ENCODE measurements at regions not wholly inside any gene's neighbourhood (a gene's known extent, or its start where the extent isn't known, plus 50 kb on each side); places are given as distances from the start of the nearest gene placed in this dataset.
"Not testable (repeated sequence)": the region's sequence is repeated elsewhere in the genome, so short reads cannot be mapped to it uniquely, and the experiment has no call there.

DNA sequence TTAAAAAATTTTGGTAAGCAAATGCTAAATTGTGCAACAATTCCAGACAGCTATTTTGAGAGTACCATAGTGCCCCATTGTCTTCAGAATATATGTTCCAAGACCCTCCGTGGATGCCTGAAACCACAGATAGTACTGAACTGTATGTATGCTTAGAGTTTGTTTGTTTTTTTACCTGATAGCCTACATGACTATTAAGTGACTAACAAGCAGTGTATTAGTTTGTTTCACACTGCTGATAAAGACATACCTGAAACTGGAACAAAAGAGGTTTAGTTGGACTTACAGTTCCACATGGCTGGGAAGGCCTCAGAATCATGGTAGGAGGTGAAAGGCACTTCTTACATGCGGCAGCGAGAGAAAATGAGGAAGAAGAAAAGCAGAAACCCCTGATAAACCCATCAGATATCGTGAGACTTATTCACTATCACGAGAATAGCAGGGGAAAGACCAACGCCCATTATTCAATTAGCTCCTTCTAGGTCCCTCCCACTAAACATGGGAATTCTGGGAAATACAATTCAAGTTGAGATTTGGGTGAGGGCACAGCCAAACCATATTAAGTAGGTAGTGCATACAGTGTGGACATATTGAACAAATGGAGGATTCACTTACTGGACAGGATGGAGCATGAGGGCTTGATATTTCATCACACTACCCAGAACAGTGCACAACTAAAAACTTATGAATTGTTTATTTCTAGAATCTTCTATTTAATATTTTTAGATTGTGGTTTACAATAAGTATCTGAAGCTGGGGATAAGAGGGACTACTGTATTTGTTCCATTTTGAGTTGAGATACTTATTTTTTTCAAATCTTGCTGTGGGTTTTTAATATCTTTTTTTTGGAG is 78.5 kb downstream of the LHX9 start:
- H3K27ac ChIP-seq, result no peak overlapping the region
- ChIA-PET CTCF (interaction anchor here (1.0 kb wide), 1 partner anchor 28 kb away, joined by 3 read pairs; no protein-coding TSS in a partner anchor), POLR2A (ENCODE audit: low non-redundant PET) (no interaction called here)
- TF ChIP-seq CTCF (conservative IDR thresholded peaks at IDR 0.05; ENCODE audit: low read depth), result no peak
- no peak for DNase-seq (ENCODE audit: low spot score)

DNA sequence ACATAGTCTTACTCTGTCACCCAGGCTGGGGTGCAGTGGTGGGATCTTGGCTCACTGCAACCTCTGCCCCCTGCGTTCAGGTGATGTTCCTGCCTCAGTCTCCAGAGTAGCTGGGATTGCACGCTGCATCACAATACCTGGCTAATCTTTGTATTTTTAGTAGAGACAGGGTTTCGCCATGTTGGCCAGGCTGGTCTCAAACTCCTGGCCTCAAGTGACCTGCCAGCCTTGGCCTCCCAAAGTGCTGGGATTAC is 79.0 kb downstream of the LHX9 start:
- CTCF ChIA-PET, result interaction anchor here (1.0 kb wide), 1 partner anchor 28 kb away, joined by 3 read pairs; no protein-coding TSS in a partner anchor
- POLR2A ChIA-PET (ENCODE audit: low non-redundant PET); H3K27ac ChIP-seq; DNase-seq (ENCODE audit: low spot score): not testable (repeated sequence)

DNA sequence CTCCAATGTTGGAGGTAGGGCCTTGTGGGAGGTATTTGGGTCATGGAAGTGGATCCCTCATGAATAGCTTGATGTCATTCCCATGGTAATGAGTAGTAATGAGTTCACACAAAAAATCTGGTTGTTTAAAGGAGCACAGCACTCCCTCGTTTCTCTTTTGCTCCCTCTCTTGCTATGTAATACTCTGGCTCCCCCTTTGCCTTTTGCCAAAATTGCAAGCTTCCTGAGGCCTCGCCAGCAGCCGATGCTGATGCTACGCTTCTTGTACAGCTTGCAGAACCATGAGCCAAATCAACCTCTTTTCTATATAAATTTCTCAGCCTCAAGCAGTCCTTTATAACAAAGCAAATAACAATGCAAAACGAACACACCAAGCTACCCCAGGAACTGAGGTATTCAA is 80.9 kb downstream of the LHX9 start:
- no peak overlapping the region for H3K27ac ChIP-seq
- TF ChIP-seq CTCF (conservative IDR thresholded peaks at IDR 0.05; ENCODE audit: low read depth), result no peak
- POLR2A ChIA-PET (ENCODE audit: low non-redundant PET), result no interaction called here
- no peak for DNase-seq (ENCODE audit: low spot score)
- CTCF ChIA-PET, result interaction anchor here (1.7 kb wide), 1 partner anchor 17 kb away, joined by 7 read pairs; no protein-coding TSS in a partner anchor

DNA sequence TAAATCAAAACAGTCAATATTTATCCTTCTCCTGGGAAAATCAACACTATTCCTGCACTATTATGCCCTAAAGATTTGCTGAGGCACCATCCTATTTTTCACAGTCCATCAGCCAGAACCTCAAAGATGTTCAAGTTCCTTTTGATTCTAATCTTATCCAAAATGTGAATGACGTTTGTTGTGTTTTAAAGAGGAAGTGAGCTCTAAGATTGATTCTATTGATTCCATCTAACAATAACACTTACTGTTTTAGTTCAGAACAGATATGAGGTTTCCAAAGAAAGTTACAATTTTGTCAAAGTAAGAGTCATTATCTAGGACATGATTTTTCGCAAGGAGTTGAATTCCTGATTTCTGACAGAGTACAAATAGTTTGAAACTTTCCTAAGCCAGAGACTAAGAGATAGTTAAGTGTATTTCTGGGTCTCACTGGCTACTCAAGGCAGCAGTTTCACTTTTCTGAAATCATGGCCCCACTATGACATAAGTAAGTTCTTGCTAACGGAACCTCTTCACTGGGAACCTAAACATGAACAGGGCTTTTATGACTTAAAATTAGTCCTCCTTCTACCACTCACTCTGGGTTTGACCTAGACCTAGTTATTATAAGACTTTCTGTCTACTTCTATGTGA is 84.7 kb downstream of the LHX9 start:
- H3K27ac ChIP-seq, result no peak overlapping the region
- CTCF ChIA-PET, result no interaction called here
- no peak for DNase-seq (ENCODE audit: low spot score)
- TF ChIP-seq CTCF (conservative IDR thresholded peaks at IDR 0.05; ENCODE audit: low read depth), result no peak
- POLR2A ChIA-PET (ENCODE audit: low non-redundant PET), result no interaction called here

DNA sequence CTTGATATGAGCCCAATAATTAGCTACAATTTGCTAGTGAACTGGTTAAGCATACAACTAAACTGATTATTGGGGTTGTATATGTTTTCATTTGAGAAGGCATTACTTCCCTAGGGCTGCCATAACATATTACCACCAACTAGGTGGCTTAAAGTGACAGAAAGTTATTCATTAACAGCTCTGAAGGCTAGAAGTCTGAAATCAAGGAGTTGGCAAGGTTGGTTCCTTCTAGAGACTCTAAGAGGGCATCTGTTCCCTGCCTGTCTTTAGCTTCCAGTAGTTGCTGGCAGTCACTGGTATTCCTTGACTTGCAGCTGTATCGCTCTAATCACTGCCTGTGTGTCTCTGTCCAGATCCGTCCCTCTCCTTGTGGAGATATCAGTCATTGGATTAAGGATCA is 86.3 kb downstream of the LHX9 start:
- CTCF ChIA-PET, result interaction anchor here (0.6 kb wide), 1 partner anchor 83 kb away, joined by 5 read pairs; no protein-coding TSS in a partner anchor
- POLR2A ChIA-PET (ENCODE audit: low non-redundant PET), result no interaction called here

DNA sequence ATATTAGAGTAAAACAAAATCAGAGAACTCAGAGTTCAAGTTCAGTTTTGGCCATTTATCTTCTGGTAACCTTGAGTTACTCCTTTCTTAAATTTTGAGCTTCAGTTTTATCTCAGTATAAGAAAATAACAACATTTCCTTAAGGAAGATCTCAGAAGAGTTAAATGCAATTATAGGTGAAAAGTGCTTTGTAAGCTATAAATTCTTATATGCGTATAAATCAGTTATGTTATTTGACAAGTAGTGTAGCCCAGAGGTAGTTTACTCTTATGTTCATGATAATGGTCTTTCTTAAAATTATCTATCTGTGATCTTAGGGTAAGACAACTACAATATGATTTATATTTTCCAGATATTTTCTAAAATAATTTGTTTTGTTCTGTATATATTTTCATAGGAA is 89.8 kb downstream of the LHX9 start:
- ChIA-PET CTCF (interaction anchor here (0.6 kb wide), 1 partner anchor 16 kb away, joined by 3 read pairs; no protein-coding TSS in a partner anchor), POLR2A (ENCODE audit: low non-redundant PET) (no interaction called here)
- no peak overlapping the region for H3K27ac ChIP-seq

More for the DNA sequence above, 86.3 kb downstream of the LHX9 start:
- no peak for TF ChIP-seq CTCF (conservative IDR thresholded peaks at IDR 0.05; ENCODE audit: low read depth)
- no peak for DNase-seq (ENCODE audit: low spot score)
- H3K27ac ChIP-seq, result no peak overlapping the region

More for the DNA sequence above, 89.8 kb downstream of the LHX9 start:
- TF ChIP-seq CTCF (conservative IDR thresholded peaks at IDR 0.05; ENCODE audit: low read depth), result no peak
- no peak for DNase-seq (ENCODE audit: low spot score)
